ENCODE measurements at regions not wholly inside any gene's neighbourhood (a gene's known extent, or its start where the extent isn't known, plus 50 kb on each side); places are given as distances from the start of the nearest gene placed in this dataset.
"Not testable (repeated sequence)": the region's sequence is repeated elsewhere in the genome, so short reads cannot be mapped to it uniquely, and the experiment has no call there.

DNA sequence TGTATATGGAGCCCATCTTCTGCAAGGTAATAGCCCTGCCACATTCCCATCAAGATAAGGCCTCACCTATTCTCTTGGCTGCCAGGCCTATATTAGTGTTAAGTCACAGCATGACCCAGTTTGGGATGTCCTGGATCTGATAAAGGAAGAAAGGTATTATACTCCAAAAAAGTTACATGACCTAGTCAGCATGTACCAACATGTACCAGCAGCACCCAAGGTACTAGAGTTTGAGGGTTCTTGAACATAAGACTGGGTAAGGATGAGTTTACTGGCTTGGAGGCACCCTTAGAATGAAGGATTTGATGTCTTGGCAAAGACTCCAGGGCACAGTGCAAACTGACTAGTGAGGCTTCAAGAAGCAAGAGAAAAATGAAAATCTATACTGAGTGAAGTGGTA is 232.5 kb downstream of the SQOR start:
- H3K4me3 ChIP-seq (ENCODE audit: low read depth, low read length): no peak overlapping the region
- H3K36me3 ChIP-seq (ENCODE audit: control insufficient read depth, insufficient read depth, low read length): no peaks in the 10 kb centered on the region
- H3K27me3 ChIP-seq (ENCODE audit: control insufficient read depth, insufficient read depth, low read length): no peaks in the 10 kb centered on the region
- no peak overlapping the region for H3K27ac ChIP-seq (ENCODE audit: low read depth, low read length)
- no peak overlapping the region for H3K9ac ChIP-seq (ENCODE audit: low read length)
- no peaks in the 10 kb centered on the region; the same call in 1 of the 2 replicates for H3K9me3 ChIP-seq (ENCODE audit: control insufficient read depth, insufficient read depth, low read depth, low read length)
- H3K4me1 ChIP-seq (ENCODE audit: control insufficient read depth, insufficient read depth, low read length): peaks cover 5% of the 10 kb centered on the region; the same call in 1 of the 2 replicates

- Histone ChIP-seq H3K27ac (ENCODE audit: low read depth, low read length) (no peak overlapping the region), H3K9ac (ENCODE audit: low read length) (no peak overlapping the region), H3K27me3 (ENCODE audit: control insufficient read depth, insufficient read depth, low read length) (no peaks in the 10 kb centered on the region), H3K4me1 (ENCODE audit: control insufficient read depth, insufficient read depth, low read length) (peaks cover 5% of the 10 kb centered on the region; the same call in 1 of the 2 replicates), H3K4me3 (ENCODE audit: low read depth, low read length) (no peak overlapping the region), H3K9me3 (ENCODE audit: control insufficient read depth, insufficient read depth, low read depth, low read length) (peaks cover 2% of the 10 kb centered on the region), H3K36me3 (ENCODE audit: control insufficient read depth, insufficient read depth, low read length) (no peaks in the 10 kb centered on the region)
Observed at GRCh38 chr15:45868109-45868691, 233.4 kb downstream of the SQOR start.

GRCh38 chr15:45869034-45869668 is 234.3 kb downstream of the SQOR start:
- no peaks in the 10 kb centered on the region for H3K36me3 ChIP-seq (ENCODE audit: control insufficient read depth, insufficient read depth, low read length)
- H3K4me1 ChIP-seq (ENCODE audit: control insufficient read depth, insufficient read depth, low read length): peaks cover 5% of the 10 kb centered on the region; the same call in 1 of the 2 replicates

DNA sequence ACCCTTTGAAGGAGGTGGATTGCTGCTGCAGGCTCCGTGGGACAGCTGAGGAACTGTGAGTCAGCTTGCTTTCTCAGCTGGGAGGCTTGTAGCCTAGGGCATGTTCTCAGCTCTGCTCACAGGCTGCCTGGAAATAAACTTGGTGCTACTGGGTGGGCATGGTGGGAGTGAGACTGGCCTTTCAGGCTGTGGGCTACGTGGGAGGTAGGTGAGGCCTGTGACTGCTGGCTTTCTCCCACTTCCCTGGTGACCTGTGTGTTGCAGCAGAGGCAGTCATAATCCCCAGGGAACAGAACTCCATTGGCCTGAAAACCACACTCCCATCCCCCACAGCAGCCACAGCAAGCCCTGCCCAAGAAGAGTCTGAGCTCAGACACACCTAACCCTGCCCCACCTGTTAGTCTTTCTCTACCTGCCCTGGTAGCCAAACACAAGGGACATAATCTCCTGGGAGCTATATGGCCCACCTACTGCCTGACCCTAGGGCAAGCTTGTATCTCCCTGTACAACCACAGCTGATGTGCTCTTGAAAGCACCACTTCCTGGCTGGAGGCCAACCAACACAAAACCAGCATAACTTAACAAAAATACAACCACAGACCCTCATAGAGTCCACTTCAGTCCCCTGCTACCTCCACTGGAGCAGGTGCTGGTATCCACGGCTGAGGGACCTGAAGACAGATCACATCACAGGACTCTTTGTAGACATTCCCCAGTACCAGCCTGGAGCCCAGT is 236.5 kb downstream of the SQOR start:
- Histone ChIP-seq H3K27ac (ENCODE audit: low read depth, low read length) (no peak overlapping the region), H3K4me1 (ENCODE audit: control insufficient read depth, insufficient read depth, low read length) (peaks cover 5% of the 10 kb centered on the region; the same call in 1 of the 2 replicates), H3K27me3 (ENCODE audit: control insufficient read depth, insufficient read depth, low read length) (no peaks in the 10 kb centered on the region), H3K9me3 (ENCODE audit: control insufficient read depth, insufficient read depth, low read depth, low read length) (peaks cover 7% of the 10 kb centered on the region), H3K36me3 (ENCODE audit: control insufficient read depth, insufficient read depth, low read length) (no peaks in the 10 kb centered on the region), H3K4me3 (ENCODE audit: low read depth, low read length) (no peak overlapping the region), H3K9ac (ENCODE audit: low read length) (no peak overlapping the region)

More at GRCh38 chr15:45869034-45869668, 234.3 kb downstream of the SQOR start:
- H3K27ac ChIP-seq (ENCODE audit: low read depth, low read length): no peak overlapping the region
- no peaks in the 10 kb centered on the region for H3K27me3 ChIP-seq (ENCODE audit: control insufficient read depth, insufficient read depth, low read length)
- H3K9ac ChIP-seq (ENCODE audit: low read length): no peak overlapping the region
- H3K9me3 ChIP-seq (ENCODE audit: control insufficient read depth, insufficient read depth, low read depth, low read length): peaks cover 7% of the 10 kb centered on the region
- H3K4me3 ChIP-seq (ENCODE audit: low read depth, low read length): no peak overlapping the region

GRCh38 chr15:45873781-45874180 is 239.0 kb downstream of the SQOR start:
- H3K27me3 ChIP-seq (ENCODE audit: control insufficient read depth, insufficient read depth, low read length): no peaks in the 10 kb centered on the region
- peaks cover 5% of the 10 kb centered on the region; the same call in 1 of the 2 replicates for H3K4me1 ChIP-seq (ENCODE audit: control insufficient read depth, insufficient read depth, low read length)
- H3K27ac ChIP-seq (ENCODE audit: low read depth, low read length): no peak overlapping the region
- peaks cover 7% of the 10 kb centered on the region for H3K9me3 ChIP-seq (ENCODE audit: control insufficient read depth, insufficient read depth, low read depth, low read length)
- no peaks in the 10 kb centered on the region for H3K36me3 ChIP-seq (ENCODE audit: control insufficient read depth, insufficient read depth, low read length)
- H3K4me3 ChIP-seq (ENCODE audit: low read depth, low read length): no peak overlapping the region
- no peak overlapping the region for H3K9ac ChIP-seq (ENCODE audit: low read length)

- H3K27me3 ChIP-seq (ENCODE audit: control insufficient read depth, insufficient read depth, low read length); H3K36me3 ChIP-seq (ENCODE audit: control insufficient read depth, insufficient read depth, low read length); H3K4me3 ChIP-seq (ENCODE audit: low read depth, low read length); H3K9me3 ChIP-seq (ENCODE audit: control insufficient read depth, insufficient read depth, low read depth, low read length); H3K4me1 ChIP-seq (ENCODE audit: control insufficient read depth, insufficient read depth, low read length); H3K9ac ChIP-seq (ENCODE audit: low read length); H3K27ac ChIP-seq (ENCODE audit: low read depth, low read length): not testable (repeated sequence)
Observed at GRCh38 chr15:45874566-45874965, 239.7 kb downstream of the SQOR start.

- no peaks in the 10 kb centered on the region for H3K36me3 ChIP-seq (ENCODE audit: control insufficient read depth, insufficient read depth, low read length)
- no peak overlapping the region for H3K9ac ChIP-seq (ENCODE audit: low read length)
- 0 out of 2 replicates have a peak, but pooled peaks cover 9% of the 10 kb centered on the region for H3K9me3 ChIP-seq (ENCODE audit: control insufficient read depth, insufficient read depth, low read depth, low read length)
- H3K27me3 ChIP-seq (ENCODE audit: control insufficient read depth, insufficient read depth, low read length): no peaks in the 10 kb centered on the region
- H3K4me3 ChIP-seq (ENCODE audit: low read depth, low read length): no peak overlapping the region
- no peaks in the 10 kb centered on the region for H3K4me1 ChIP-seq (ENCODE audit: control insufficient read depth, insufficient read depth, low read length)
- H3K27ac ChIP-seq (ENCODE audit: low read depth, low read length): no peak overlapping the region
Observed at GRCh38 chr15:45884289-45884688, 249.5 kb downstream of the SQOR start.

DNA sequence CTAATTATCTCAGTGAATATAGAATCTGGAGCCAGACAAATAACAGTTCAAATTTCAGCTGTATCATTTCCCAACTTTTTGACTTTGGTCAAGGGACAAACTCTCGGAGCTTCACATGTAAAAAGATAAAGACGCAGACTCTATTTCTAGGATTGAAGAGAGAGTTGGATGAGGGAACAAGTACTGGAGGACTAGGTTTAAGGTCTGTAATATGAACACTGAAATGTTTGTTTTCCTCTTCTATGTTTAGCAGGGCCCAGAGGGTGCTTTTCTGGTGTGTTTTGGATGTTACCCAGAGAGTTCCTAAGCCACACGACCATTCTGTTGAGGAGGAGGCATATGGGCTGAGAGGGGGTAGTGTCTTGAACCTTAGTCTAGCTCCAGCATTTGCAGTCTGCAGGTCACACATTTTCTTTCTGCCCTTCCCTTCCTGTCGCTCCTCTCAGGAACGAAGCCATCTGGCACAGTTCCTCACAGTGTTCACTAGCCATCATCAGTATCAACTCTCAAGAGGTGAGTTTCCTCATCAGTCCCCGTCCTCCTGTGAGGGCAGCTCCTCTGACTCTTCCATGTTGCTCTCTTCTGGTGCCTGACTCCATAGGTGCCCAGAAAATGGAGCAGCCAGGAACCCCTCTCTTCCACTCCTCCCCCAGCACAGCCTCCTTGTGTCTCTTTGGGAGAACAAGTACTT is 250.1 kb downstream of the SQOR start:
- H3K9me3 ChIP-seq (ENCODE audit: control insufficient read depth, insufficient read depth, low read depth, low read length): 0 out of 2 replicates have a peak, but pooled peaks cover 9% of the 10 kb centered on the region
- no peaks in the 10 kb centered on the region for H3K27me3 ChIP-seq (ENCODE audit: control insufficient read depth, insufficient read depth, low read length)
- no peaks in the 10 kb centered on the region for H3K36me3 ChIP-seq (ENCODE audit: control insufficient read depth, insufficient read depth, low read length)
- no peak overlapping the region for H3K4me3 ChIP-seq (ENCODE audit: low read depth, low read length)
- H3K9ac ChIP-seq (ENCODE audit: low read length): no peak overlapping the region
- H3K4me1 ChIP-seq (ENCODE audit: control insufficient read depth, insufficient read depth, low read length): no peaks in the 10 kb centered on the region
- no peak overlapping the region for H3K27ac ChIP-seq (ENCODE audit: low read depth, low read length)

DNA sequence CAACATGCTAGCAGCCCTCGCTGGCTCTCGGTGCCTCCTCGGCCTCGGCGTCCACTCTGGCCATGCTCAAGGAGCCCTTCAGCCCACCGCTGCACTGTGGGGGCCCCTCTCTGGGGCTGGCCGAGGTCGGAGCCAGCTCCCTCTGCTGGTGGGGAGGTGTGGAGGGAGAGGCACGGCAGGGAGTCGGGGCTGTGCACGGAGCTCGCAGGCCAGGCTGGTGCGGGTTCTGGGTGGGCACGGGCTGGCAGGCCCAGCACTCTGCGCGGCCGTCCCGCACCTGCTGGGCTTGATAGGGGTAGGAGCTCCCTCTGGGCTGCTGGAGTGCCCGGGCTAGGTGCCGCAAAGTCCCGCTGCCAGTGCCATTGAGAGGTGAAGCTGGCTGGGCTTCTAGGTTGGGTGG is 251.0 kb downstream of the SQOR start:
- H3K9me3 ChIP-seq (ENCODE audit: control insufficient read depth, insufficient read depth, low read depth, low read length): 0 out of 2 replicates have a peak, but pooled peaks cover 9% of the 10 kb centered on the region
- H3K4me3 ChIP-seq (ENCODE audit: low read depth, low read length): no peak overlapping the region
- no peaks in the 10 kb centered on the region for H3K36me3 ChIP-seq (ENCODE audit: control insufficient read depth, insufficient read depth, low read length)

GRCh38 chr15:45891766-45892165 is 256.9 kb downstream of the SQOR start:
- Histone ChIP-seq H3K36me3 (ENCODE audit: control insufficient read depth, insufficient read depth, low read length) (no peaks in the 10 kb centered on the region), H3K9me3 (ENCODE audit: control insufficient read depth, insufficient read depth, low read depth, low read length) (no peaks in the 10 kb centered on the region)

More for the DNA sequence above, 251.0 kb downstream of the SQOR start:
- Histone ChIP-seq H3K9ac (ENCODE audit: low read length) (no peak overlapping the region), H3K27ac (ENCODE audit: low read depth, low read length) (no peak overlapping the region), H3K27me3 (ENCODE audit: control insufficient read depth, insufficient read depth, low read length) (no peaks in the 10 kb centered on the region), H3K4me1 (ENCODE audit: control insufficient read depth, insufficient read depth, low read length) (no peaks in the 10 kb centered on the region)

More at GRCh38 chr15:45891766-45892165, 256.9 kb downstream of the SQOR start:
- Histone ChIP-seq H3K27me3 (ENCODE audit: control insufficient read depth, insufficient read depth, low read length) (no peaks in the 10 kb centered on the region), H3K27ac (ENCODE audit: low read depth, low read length) (no peak overlapping the region), H3K4me3 (ENCODE audit: low read depth, low read length) (no peak overlapping the region), H3K4me1 (ENCODE audit: control insufficient read depth, insufficient read depth, low read length) (no peaks in the 10 kb centered on the region), H3K9ac (ENCODE audit: low read length) (no peak overlapping the region)

Data from HUES6 (cell line).